WTC11 (cell line): ENCODE measurements at regions not wholly inside any gene's neighbourhood (a gene's known extent, or its start where the extent isn't known, plus 50 kb on each side); places are given as distances from the start of the nearest gene placed in this dataset.

Experiments used
- ATF1 ChIP-seq: sonication (generic); formaldehyde crosslinking; IDR thresholded peaks from 2 replicates; pipeline ENCODE4 v1.8.1; 2023; ENCODE audit warnings: mild to moderate bottlenecking, moderate library complexity, missing genetic modification reagents
- JUN ChIP-seq: sonication (generic); formaldehyde crosslinking; IDR thresholded peaks from 2 replicates; pipeline ENCODE4 v1.8.0; 2023; ENCODE audit warnings: mild to moderate bottlenecking, missing genetic modification reagents
- TF ChIP-seq, protein P1 (sequence below): fragments of 200-600 bp; IDR thresholded peaks from 2 replicates; pipeline ENCODE4 v1.8.0; 2022; ENCODE audit warnings: antibody characterized with exemption

DNA sequence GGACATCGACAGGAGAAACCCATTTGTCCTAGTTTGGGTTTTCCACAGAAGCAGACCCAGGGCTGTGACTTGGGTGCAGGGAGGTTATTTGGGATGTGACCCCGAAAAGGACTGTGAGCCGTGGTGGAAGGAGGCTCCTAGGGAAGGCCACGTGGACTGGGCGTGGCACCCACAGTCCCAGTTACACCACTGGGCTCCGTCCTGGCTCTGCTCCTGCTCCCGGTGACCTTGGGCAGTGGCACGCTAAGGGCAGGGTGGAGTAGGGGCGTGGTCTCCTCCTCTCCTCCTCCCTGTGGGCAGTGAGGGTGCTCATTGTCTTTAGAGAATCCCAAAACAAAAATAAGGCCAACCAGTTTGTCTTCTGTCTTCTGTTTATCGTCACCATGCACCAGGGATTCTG, 190.1 kb downstream of the GADD45G start:
- TF ChIP-seq JUN (CRISPR knock-in tag) (no peak), ATF1 (no peak)
- TF ChIP-seq, protein P1, sequence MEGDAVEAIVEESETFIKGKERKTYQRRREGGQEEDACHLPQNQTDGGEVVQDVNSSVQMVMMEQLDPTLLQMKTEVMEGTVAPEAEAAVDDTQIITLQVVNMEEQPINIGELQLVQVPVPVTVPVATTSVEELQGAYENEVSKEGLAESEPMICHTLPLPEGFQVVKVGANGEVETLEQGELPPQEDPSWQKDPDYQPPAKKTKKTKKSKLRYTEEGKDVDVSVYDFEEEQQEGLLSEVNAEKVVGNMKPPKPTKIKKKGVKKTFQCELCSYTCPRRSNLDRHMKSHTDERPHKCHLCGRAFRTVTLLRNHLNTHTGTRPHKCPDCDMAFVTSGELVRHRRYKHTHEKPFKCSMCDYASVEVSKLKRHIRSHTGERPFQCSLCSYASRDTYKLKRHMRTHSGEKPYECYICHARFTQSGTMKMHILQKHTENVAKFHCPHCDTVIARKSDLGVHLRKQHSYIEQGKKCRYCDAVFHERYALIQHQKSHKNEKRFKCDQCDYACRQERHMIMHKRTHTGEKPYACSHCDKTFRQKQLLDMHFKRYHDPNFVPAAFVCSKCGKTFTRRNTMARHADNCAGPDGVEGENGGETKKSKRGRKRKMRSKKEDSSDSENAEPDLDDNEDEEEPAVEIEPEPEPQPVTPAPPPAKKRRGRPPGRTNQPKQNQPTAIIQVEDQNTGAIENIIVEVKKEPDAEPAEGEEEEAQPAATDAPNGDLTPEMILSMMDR = no peak
